Activated CD4-positive, alpha-beta T cell treated with anti-CD3 and anti-CD28 coated beads for 36 hours (primary cell): ENCODE measurements at regions not wholly inside any gene's neighbourhood (a gene's known extent, or its start where the extent isn't known, plus 50 kb on each side); places are given as distances from the start of the nearest gene placed in this dataset.

Experiments used
- ATAC-seq: fragments of 200-7000 bp; cut with Tn5 transposase; one replicate; pipeline ENCODE4 v1.10.0; 2021; ENCODE audit warnings: mild to moderate bottlenecking, moderate library complexity
- CTCF ChIA-PET: fragments of 350-600 bp; sonication (Branson Sonifier 250); formaldehyde crosslinking; loops from one replicate; lab custom pipeline; 2021; ENCODE audit warnings: antibody characterized with exemption; lab: Charles Lee
- POLR2A ChIA-PET: fragments of 350-600 bp; sonication (Branson Sonifier 250); formaldehyde crosslinking; loops from one replicate; lab custom pipeline; 2021; ENCODE audit warnings: antibody characterized with exemption, inconsistent platforms; lab: Charles Lee
- DNase-seq: peaks from one replicate; pipeline ENCODE4 v3.0.0-alpha.2; 2020
- H3K27ac Mint-ChIP-seq: one replicate; pipeline ENCODE4 v1.8.0; 2021; ENCODE audit warnings: mixed read lengths
- H3K27me3 Mint-ChIP-seq: one replicate; pipeline ENCODE4 v1.8.0; 2021; ENCODE audit warnings: mixed read lengths
- H3K36me3 Mint-ChIP-seq: one replicate; pipeline ENCODE4 v1.8.0; 2021; ENCODE audit warnings: low read depth, mixed read lengths
- H3K4me1 Mint-ChIP-seq: one replicate; pipeline ENCODE4 v1.8.0; 2021; ENCODE audit warnings: mixed read lengths
- H3K4me3 Mint-ChIP-seq: one replicate; pipeline ENCODE4 v1.8.0; 2021; ENCODE audit warnings: mild to moderate bottlenecking, moderate library complexity, mixed read lengths
- H3K9me3 Mint-ChIP-seq: one replicate; pipeline ENCODE4 v1.8.0; 2021; ENCODE audit warnings: low read depth, mixed read lengths
- intact Hi-C, 2 experiments: fragments of 100-400 bp; cut with DNase I in 1 of 2; cut with micrococcal nuclease in 1 of 2; formaldehyde crosslinking; loops; one replicate each; pipeline versions ENCODE4 v1.14.2 to v1.15.1; 2022 to 2024; cut with DNase I, micrococcal nuclease

GRCh38 chr16:6643080-6643686 is 689.5 kb upstream of the RBFOX1 start:
- POLR2A ChIA-PET = no interaction called here
- no peak overlapping the region for H3K4me3 Mint-ChIP-seq
- peaks cover 3% of the 10 kb centered on the region for H3K4me1 Mint-ChIP-seq
- no peak for ATAC-seq
- H3K9me3 Mint-ChIP-seq = no peaks in the 10 kb centered on the region
- H3K36me3 Mint-ChIP-seq = no peaks in the 10 kb centered on the region
- intact Hi-C loops = loop anchor here in 1 of 2 experiments (1.0 to 5.0 kb wide), 5 partner anchors 626 to 1404 kb away; no protein-coding TSS in a partner anchor
- DNase-seq = peak; percentile 63
- CTCF ChIA-PET = interaction anchor here (0.5 to 1.8 kb wide), 8 partner anchors 13 to 1908 kb away, joined by 3 to 5 read pairs (median 3); no protein-coding TSS in a partner anchor
- no peak overlapping the region for H3K27ac Mint-ChIP-seq
- H3K27me3 Mint-ChIP-seq = peaks cover 9% of the 10 kb centered on the region

GRCh38 chr16:6642271-6642670 is 690.4 kb upstream of the RBFOX1 start:
- Mint-ChIP-seq H3K4me3 (no peak overlapping the region), H3K27me3 (peaks cover 9% of the 10 kb centered on the region), H3K4me1 (peaks cover 3% of the 10 kb centered on the region), H3K27ac (no peak overlapping the region), H3K36me3 (no peaks in the 10 kb centered on the region), H3K9me3 (no peaks in the 10 kb centered on the region)
- no peak for ATAC-seq
- POLR2A ChIA-PET = no interaction called here
- CTCF ChIA-PET = interaction anchor here (0.6 to 1.8 kb wide), 6 partner anchors 12 to 1724 kb away, joined by 3 to 6 read pairs (median 4); no protein-coding TSS in a partner anchor
- DNase-seq = no peak
- intact Hi-C loops = loop anchor here in 1 of 2 experiments (5.0 kb wide), 4 partner anchors 625 to 1140 kb away; no protein-coding TSS in a partner anchor

GRCh38 chr16:6641091-6641490 is 691.6 kb upstream of the RBFOX1 start:
- Mint-ChIP-seq H3K4me3 (no peak overlapping the region), H3K27ac (no peak overlapping the region), H3K36me3 (no peaks in the 10 kb centered on the region), H3K4me1 (peaks cover 3% of the 10 kb centered on the region), H3K27me3 (peaks cover 9% of the 10 kb centered on the region), H3K9me3 (no peaks in the 10 kb centered on the region)
- no peak for DNase-seq
- intact Hi-C loops = loop anchor here in 1 of 2 experiments (5.0 kb wide), 4 partner anchors 624 to 1139 kb away; no protein-coding TSS in a partner anchor
- ATAC-seq = no peak
- ChIA-PET POLR2A (interaction anchor here (0.7 kb wide), 1 partner anchor 28 kb away, joined by 3 read pairs; no protein-coding TSS in a partner anchor), CTCF (interaction anchor here (0.8 kb wide), 1 partner anchor 1417 kb away, joined by 3 read pairs; no protein-coding TSS in a partner anchor)

- ChIA-PET CTCF (interaction anchor here (0.6 kb wide), 1 partner anchor 29 kb away, joined by 3 read pairs; no protein-coding TSS in a partner anchor), POLR2A (no interaction called here)
- ATAC-seq (no peak), DNase-seq (no peak)
- Mint-ChIP-seq H3K4me1 (no peaks in the 10 kb centered on the region), H3K27ac (no peak overlapping the region), H3K36me3 (no peaks in the 10 kb centered on the region), H3K9me3 (no peaks in the 10 kb centered on the region), H3K4me3 (no peak overlapping the region), H3K27me3 (no peaks in the 10 kb centered on the region)
- intact Hi-C loops = no loop called here
Observed at GRCh38 chr16:6636457-6636856, 696.2 kb upstream of the RBFOX1 start.

GRCh38 chr16:6634151-6634550 is 698.5 kb upstream of the RBFOX1 start:
- DNase-seq (no peak), ATAC-seq (no peak)
- intact Hi-C loops = no loop called here
- Mint-ChIP-seq H3K4me3 (no peak overlapping the region), H3K27ac (no peak overlapping the region), H3K4me1 (no peaks in the 10 kb centered on the region), H3K27me3 (no peaks in the 10 kb centered on the region), H3K36me3 (no peaks in the 10 kb centered on the region), H3K9me3 (no peaks in the 10 kb centered on the region)
- ChIA-PET POLR2A (no interaction called here), CTCF (no interaction called here)

GRCh38 chr16:6633456-6633855 is 699.2 kb upstream of the RBFOX1 start:
- DNase-seq (no peak), ATAC-seq (no peak)
- ChIA-PET CTCF (no interaction called here), POLR2A (no interaction called here)
- Mint-ChIP-seq H3K36me3 (no peaks in the 10 kb centered on the region), H3K27ac (no peak overlapping the region), H3K9me3 (no peaks in the 10 kb centered on the region), H3K4me1 (no peaks in the 10 kb centered on the region), H3K4me3 (no peak overlapping the region), H3K27me3 (no peaks in the 10 kb centered on the region)
- intact Hi-C loops = no loop called here

- ChIA-PET POLR2A (no interaction called here), CTCF (no interaction called here)
- H3K27me3 Mint-ChIP-seq = no peaks in the 10 kb centered on the region
- H3K4me1 Mint-ChIP-seq = no peaks in the 10 kb centered on the region
- DNase-seq = no peak
- no peak overlapping the region for H3K27ac Mint-ChIP-seq
- intact Hi-C loops = no loop called here
- H3K9me3 Mint-ChIP-seq = no peaks in the 10 kb centered on the region
- no peak overlapping the region for H3K4me3 Mint-ChIP-seq
- ATAC-seq = no peak
- no peaks in the 10 kb centered on the region for H3K36me3 Mint-ChIP-seq
Observed at GRCh38 chr16:6629110-6629509, 703.5 kb upstream of the RBFOX1 start.

- peaks cover 1% of the 10 kb centered on the region for H3K9me3 Mint-ChIP-seq
- intact Hi-C loops = no loop called here
- H3K27ac Mint-ChIP-seq = no peak overlapping the region
- no peak overlapping the region for H3K4me3 Mint-ChIP-seq
- H3K4me1 Mint-ChIP-seq = no peaks in the 10 kb centered on the region
- CTCF ChIA-PET = interaction anchor here (0.5 to 1.2 kb wide), 2 partner anchors 18 to 1300 kb away, joined by 3 to 5 read pairs; no protein-coding TSS in a partner anchor
- no peaks in the 10 kb centered on the region for H3K27me3 Mint-ChIP-seq
- DNase-seq (no peak), ATAC-seq (no peak)
- no peaks in the 10 kb centered on the region for H3K36me3 Mint-ChIP-seq
- POLR2A ChIA-PET = no interaction called here
Observed at GRCh38 chr16:6625606-6626005, 707.0 kb upstream of the RBFOX1 start.

- POLR2A ChIA-PET = no interaction called here
- H3K9me3 Mint-ChIP-seq = peaks cover 13% of the 10 kb centered on the region
- CTCF ChIA-PET = interaction anchor here (0.7 kb wide), 1 partner anchor 948 kb away, joined by 6 read pairs; no protein-coding TSS in a partner anchor
- H3K4me3 Mint-ChIP-seq = no peak overlapping the region
- no peaks in the 10 kb centered on the region for H3K4me1 Mint-ChIP-seq
- intact Hi-C loops = no loop called here
- no peaks in the 10 kb centered on the region for H3K27me3 Mint-ChIP-seq
- DNase-seq (no peak), ATAC-seq (no peak)
- no peaks in the 10 kb centered on the region for H3K36me3 Mint-ChIP-seq
- no peak overlapping the region for H3K27ac Mint-ChIP-seq
Observed at GRCh38 chr16:6618874-6619273, 713.8 kb upstream of the RBFOX1 start.

- Mint-ChIP-seq H3K27me3 (no peaks in the 10 kb centered on the region), H3K4me3 (no peak overlapping the region), H3K4me1 (no peaks in the 10 kb centered on the region), H3K27ac (no peak overlapping the region), H3K36me3 (no peaks in the 10 kb centered on the region), H3K9me3 (peaks cover 13% of the 10 kb centered on the region)
- ATAC-seq (no peak), DNase-seq (no peak)
- intact Hi-C loops = no loop called here
- POLR2A ChIA-PET = interaction anchor here (0.7 kb wide), 1 partner anchor 23 kb away, joined by 3 read pairs; no protein-coding TSS in a partner anchor
- CTCF ChIA-PET = no interaction called here
Observed at GRCh38 chr16:6616746-6617145, 715.9 kb upstream of the RBFOX1 start.

- intact Hi-C loops = no loop called here
- Mint-ChIP-seq H3K27me3 (no peaks in the 10 kb centered on the region), H3K36me3 (no peaks in the 10 kb centered on the region), H3K4me1 (no peaks in the 10 kb centered on the region), H3K27ac (no peak overlapping the region), H3K9me3 (peaks cover 12% of the 10 kb centered on the region), H3K4me3 (no peak overlapping the region)
- CTCF ChIA-PET = no interaction called here
- no peak for DNase-seq
- POLR2A ChIA-PET = no interaction called here
- ATAC-seq = no peak
Observed at GRCh38 chr16:6615636-6616035, 717.0 kb upstream of the RBFOX1 start.

- no peaks in the 10 kb centered on the region for H3K4me1 Mint-ChIP-seq
- intact Hi-C loops = no loop called here
Observed at GRCh38 chr16:6611535-6611934, 721.1 kb upstream of the RBFOX1 start.

More at GRCh38 chr16:6611535-6611934, 721.1 kb upstream of the RBFOX1 start:
- POLR2A ChIA-PET = no interaction called here
- Mint-ChIP-seq H3K36me3 (no peaks in the 10 kb centered on the region), H3K27ac (no peak overlapping the region), H3K4me3 (no peak overlapping the region), H3K9me3 (no peaks in the 10 kb centered on the region), H3K27me3 (no peaks in the 10 kb centered on the region)
- ATAC-seq (no peak), DNase-seq (no peak)
- CTCF ChIA-PET = no interaction called here
